Body of pancreas (tissue), 4 donors: ENCODE measurements at regions not wholly inside any gene's neighbourhood (a gene's known extent, or its start where the extent isn't known, plus 50 kb on each side); places are given as distances from the start of the nearest gene placed in this dataset.

Source experiments
- CTCF ChIP-seq, 7 experiments: fragments of 450-650 bp in 4 of 7; fragments of 200-600 bp in 3 of 7; sonication (generic) in 3 of 7; IDR thresholded peaks; one replicate each; pipeline ENCODE4 v1.5.1; 2016 to 2019; ENCODE audit warnings: antibody characterized with exemption in 7 of 7
- POLR2A ChIP-seq, 3 donors: fragments of 450-650 bp; IDR thresholded peaks; one replicate each; pipeline ENCODE4 v1.6.1; 2016; ENCODE audit warnings: antibody characterized with exemption in 3 of 3, mild to moderate bottlenecking in 2 of 3

GRCh38 chr17:72056155-72056554, 64.7 kb upstream of the SOX9 start:
- TF ChIP-seq CTCF (IDR thresholded peaks at IDR 0.05), result no peak
- TF ChIP-seq POLR2A (IDR thresholded peaks at IDR 0.05), result no peak
